Stomach (tissue), 4 donors: ENCODE measurements at regions not wholly inside any gene's neighbourhood (a gene's known extent, or its start where the extent isn't known, plus 50 kb on each side); places are given as distances from the start of the nearest gene placed in this dataset.

ENCODE experiments used
- EP300 ChIP-seq: sonication (generic); formaldehyde crosslinking; IDR thresholded peaks from one replicate; pipeline ENCODE4 v1.6.1; 2017; ENCODE audit warnings: antibody characterized with exemption
- POLR2AphosphoS5 ChIP-seq, 3 donors: sonication (generic); formaldehyde crosslinking; IDR thresholded peaks; one replicate each; pipeline ENCODE4 v1.6.1; 2016; ENCODE audit warnings: antibody characterized with exemption in 3 of 3
- TF ChIP-seq, protein P1 (sequence below), 7 experiments: fragments of 450-650 bp in 4 of 7; fragments of 200-600 bp in 3 of 7; sonication (generic) in 3 of 7; IDR thresholded peaks; one replicate each; pipeline ENCODE4 v1.5.1; 2016 to 2019; ENCODE audit warnings: antibody characterized with exemption in 7 of 7, control low read depth in 2 of 7, mild to moderate bottlenecking in 1 of 7

DNA sequence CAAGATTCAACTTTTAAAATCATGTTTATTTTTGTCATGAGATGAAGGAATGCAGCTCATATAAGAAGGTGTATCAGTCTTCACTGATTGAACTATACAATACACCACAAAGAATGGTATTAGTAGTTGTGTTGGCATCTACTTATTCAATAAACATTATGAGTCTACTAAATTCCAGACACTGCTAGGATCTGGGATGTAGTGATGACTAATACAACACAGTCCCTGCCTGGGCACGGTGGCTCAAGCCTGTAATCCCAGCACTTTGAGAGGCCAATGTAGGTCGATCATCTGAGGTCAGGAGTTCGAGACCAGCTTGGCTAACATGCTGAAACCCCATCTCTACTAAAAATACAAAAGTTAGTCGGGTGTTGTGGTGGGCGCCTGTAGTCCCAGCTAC, 171.4 kb upstream of the NFIB start:
- TF ChIP-seq, protein P1, sequence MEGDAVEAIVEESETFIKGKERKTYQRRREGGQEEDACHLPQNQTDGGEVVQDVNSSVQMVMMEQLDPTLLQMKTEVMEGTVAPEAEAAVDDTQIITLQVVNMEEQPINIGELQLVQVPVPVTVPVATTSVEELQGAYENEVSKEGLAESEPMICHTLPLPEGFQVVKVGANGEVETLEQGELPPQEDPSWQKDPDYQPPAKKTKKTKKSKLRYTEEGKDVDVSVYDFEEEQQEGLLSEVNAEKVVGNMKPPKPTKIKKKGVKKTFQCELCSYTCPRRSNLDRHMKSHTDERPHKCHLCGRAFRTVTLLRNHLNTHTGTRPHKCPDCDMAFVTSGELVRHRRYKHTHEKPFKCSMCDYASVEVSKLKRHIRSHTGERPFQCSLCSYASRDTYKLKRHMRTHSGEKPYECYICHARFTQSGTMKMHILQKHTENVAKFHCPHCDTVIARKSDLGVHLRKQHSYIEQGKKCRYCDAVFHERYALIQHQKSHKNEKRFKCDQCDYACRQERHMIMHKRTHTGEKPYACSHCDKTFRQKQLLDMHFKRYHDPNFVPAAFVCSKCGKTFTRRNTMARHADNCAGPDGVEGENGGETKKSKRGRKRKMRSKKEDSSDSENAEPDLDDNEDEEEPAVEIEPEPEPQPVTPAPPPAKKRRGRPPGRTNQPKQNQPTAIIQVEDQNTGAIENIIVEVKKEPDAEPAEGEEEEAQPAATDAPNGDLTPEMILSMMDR (IDR thresholded peaks at IDR 0.05), result no peak
- no peak for TF ChIP-seq POLR2AphosphoS5 (IDR thresholded peaks at IDR 0.05)
- TF ChIP-seq EP300, result no peak
